CD4-positive, alpha-beta T cell treated with Interleukin-15 for 4 hours (primary cell): ENCODE measurements at regions not wholly inside any gene's neighbourhood (a gene's known extent, or its start where the extent isn't known, plus 50 kb on each side); places are given as distances from the start of the nearest gene placed in this dataset.
"Not testable (repeated sequence)": the region's sequence is repeated elsewhere in the genome, so short reads cannot be mapped to it uniquely, and the experiment has no call there.

Source experiments
- DNase-seq: peaks from one replicate; pipeline ENCODE4 v3.0.0-alpha.2; 2020; ENCODE audit warnings: low spot score

DNA sequence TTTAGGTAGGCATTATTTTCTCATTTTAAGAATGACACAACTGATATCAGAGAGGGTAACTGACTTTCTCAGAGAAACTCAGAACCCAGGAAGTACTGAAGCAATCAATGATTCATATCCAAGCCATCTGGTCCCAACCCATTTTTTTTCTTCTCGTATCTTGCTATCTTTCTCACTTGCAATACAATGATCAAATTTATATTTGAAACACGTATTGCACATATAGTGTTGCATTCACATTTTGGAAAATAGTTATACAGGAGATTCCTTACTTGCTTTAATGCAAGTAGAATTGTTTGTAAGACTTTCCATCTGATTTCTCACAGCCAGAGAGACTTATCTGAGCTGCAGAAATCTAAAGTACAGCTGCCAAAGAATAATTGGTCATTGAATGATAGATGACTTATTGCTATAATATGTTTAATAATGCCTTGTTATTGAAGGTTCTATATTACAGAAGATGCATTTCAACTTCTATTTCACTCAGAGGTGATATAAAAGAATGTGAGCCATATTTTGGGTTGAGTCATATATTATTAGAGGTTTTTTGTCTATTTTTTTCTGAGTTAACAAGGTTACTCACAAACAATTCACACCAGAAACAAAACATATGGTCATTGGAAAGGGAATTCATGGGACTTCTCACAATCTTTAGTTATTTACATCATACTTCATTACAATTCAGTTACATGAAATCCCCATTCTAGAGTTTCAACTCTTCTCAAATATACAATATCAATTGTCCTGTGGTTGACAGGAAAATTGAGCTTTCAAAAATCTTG, 337.5 kb upstream of the CITED2 start:
- DNase-seq = no peak

DNA sequence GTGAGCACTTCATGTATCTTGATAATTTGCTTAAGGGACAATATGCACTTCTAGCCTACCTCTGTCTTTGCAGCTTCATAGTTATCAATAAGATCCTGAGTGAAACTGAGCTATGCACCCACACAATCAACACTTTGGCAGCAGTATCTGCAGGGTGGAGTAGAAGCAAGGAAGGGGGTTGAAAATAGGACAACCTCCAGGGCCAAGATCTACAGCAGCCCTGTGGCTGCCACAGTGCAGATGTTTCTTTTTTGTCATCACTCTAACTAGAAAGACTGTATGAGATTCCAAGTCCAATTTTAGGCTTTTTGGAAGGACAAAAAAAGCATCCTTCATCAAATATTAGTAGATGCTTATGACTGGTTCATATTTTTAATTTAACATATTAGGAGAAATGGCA, 336.1 kb upstream of the CITED2 start:
- no peak for DNase-seq

DNA sequence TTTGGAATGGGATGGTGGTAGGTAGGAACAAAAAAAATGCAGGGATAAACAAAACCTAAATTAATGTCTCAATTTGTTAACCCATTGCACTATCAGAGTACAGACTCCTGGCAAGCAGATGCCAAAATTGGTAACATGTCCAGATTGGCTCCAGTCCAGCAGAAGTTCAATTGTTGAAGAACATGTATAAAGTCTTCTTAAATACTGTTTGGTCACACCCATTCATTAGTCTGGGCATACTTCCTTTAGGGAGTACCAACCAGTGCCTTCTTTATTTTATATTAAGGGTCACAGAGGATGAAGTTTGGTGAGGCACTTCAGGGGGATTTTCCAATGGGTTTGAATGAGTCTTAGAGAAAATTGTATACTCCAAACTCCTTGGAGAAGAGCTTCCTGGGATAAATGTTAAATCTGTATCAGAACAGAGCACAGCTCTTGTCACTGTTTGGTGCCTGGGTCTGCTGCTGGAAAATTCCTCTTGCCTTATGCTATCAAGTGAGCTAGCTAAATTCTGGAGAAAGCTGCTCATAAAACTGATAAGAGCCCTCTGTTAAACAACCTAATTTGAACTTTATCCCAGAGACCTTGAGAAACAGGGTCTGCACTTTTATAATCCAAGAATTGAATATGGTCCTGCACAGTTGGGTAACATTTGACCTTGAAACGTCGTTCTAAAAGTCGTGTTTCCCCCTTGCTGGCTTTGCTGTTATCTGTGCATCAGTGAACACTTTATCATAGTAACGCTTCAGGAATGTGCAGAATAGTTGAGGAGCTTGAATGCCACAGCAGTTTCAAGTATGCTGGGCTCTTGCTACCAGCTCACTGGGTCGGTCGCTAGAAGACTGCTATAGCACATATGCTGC, 334.1 kb upstream of the CITED2 start:
- no peak for DNase-seq

DNA sequence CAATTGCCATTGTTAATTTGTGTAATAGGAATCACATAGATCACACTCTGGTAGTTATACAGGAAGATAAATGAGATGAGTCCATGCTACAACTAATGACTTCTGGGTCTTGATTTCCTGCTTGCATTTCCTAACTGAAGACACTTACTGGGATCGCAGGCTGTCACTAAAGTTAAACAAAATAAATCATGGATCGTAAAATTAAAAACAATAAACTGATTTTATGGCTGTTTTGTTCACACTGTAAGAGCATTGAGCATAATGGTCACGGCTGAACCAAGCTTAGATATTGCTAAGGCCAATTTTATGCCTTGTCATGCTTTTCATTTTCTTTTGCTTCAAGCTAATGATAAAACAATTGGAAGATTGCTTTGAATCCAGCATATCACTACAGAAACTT, 332.5 kb upstream of the CITED2 start:
- no peak for DNase-seq

DNA sequence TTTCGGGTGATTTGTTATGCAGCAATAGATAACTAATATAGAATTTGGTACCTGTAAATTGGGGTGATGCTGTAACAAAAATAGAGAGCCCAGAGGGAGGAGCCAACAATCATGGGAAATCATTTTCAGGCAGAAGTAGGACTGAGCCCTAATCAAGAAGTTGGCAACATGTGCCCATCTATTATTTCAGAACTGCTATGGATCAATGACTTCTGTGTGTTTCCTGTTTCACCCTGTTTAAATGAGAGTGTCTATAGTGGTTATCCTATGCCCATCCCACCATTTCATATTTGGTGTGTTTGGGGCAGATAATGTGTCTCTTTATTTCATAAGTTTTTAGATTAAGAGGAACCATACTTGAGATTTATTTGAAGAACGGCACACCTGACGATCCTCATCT, 330.8 kb upstream of the CITED2 start:
- no peak for DNase-seq

DNA sequence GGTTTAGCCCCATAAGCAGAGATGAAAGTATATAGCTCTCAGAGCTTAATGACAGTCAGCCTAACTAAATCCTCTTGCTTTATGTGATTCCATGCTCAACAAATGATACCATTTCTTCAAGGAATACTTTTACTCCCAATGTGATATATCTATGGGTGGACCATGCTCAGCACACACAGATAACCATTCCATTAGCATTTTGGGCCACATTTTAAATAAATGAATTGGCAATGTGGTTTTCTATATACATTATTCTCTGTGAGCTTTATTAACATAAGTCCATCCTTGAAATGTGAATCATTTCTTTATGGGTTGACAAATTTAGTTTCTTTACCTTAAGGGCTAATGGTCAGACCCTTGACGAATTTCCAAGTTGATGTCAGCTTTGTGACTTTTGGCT, 329.3 kb upstream of the CITED2 start:
- no peak for DNase-seq

DNA sequence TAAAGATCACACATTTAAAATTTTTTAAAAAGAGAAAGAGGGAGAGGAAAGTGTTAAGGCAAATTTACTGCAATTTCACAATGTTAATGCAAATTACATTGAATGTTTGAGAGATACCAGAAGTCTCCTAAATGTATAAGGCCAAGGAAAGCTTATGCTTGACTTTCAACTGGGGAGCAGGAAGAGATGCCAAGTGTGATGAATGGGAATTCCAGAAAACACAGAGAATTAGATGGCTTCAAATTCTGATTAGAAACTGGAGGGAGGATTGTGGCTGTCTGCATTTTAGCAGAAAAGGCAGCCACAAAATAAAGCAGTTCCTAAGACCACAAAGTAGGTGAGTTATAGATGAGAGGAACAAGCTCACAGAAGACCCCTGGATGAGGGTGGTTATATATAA, 328.3 kb upstream of the CITED2 start:
- no peak for DNase-seq

DNA sequence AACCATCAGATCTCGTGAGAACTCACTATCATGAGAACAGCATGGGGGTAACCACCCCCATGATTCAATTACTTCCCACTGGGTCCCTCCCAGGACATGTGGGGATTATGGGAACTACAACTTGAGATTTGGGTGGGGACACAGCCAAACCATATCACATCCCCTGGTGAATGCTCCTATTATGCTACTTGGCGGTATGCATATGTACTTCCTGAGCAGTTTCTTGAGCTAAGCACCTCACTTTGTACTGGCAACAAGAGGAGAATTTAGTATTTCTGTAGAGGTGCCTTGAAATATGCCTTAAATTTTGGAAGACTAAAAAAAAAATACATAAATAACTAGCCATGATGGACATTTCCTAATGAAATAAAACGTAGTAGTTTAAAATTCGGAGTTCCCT, 327.2 kb upstream of the CITED2 start:
- DNase-seq = no peak

DNA sequence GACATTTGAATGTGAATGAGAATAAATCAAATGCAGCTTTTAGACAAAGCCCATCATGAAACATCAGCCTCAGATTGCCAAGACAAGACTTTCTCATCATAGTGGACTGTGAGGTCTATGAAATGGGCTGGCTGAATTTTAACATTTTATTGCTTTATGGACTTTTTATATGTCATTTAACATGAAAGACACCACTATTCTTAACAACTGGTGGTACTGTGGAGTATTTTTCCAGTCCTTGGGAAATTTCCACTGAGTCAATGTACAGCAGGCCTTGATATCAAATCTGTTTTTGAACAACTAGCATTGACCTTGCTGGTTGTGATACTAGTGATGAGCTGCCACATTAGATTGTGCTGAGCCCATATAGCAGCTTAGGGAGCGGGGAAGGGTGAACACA, 326.6 kb upstream of the CITED2 start:
- no peak for DNase-seq

DNA sequence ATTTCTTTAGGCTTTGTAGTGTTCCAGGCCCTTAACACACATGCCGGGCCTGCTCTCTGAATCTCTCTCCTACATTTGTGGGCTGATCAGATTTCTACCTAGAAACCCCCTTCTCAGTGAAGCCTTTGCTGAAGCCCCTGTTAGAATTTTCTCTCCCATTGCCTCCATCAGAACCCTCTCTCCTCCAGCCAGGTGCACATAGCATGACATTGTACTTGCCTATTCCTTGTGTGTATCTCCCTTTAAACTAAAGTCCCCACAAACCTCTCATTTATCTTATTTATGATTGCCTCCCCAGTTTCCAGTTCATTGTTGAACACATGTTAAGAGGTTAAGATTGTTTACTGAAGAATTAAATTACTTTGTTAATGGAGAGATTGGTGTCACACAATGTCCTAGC, 325.5 kb upstream of the CITED2 start:
- no peak for DNase-seq

DNA sequence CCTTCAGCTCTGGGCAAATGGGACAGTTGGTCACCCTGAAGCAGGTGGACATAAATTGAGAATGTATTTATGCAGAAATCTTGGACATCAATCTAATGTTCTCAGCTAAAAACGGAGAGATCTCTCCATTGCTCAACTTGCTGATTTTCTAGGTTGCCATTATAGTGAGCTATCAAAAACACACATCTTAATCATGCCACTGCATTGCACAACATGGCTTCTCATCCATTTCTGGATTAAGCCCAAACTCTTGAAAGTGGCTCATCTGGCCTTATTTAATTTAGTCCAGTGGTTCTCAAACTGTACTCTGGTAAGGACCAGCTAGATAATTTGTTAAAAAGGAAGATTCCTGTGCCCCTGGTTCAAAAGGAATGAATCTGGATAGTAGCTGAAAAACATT, 324.9 kb upstream of the CITED2 start:
- DNase-seq = no peak

DNA sequence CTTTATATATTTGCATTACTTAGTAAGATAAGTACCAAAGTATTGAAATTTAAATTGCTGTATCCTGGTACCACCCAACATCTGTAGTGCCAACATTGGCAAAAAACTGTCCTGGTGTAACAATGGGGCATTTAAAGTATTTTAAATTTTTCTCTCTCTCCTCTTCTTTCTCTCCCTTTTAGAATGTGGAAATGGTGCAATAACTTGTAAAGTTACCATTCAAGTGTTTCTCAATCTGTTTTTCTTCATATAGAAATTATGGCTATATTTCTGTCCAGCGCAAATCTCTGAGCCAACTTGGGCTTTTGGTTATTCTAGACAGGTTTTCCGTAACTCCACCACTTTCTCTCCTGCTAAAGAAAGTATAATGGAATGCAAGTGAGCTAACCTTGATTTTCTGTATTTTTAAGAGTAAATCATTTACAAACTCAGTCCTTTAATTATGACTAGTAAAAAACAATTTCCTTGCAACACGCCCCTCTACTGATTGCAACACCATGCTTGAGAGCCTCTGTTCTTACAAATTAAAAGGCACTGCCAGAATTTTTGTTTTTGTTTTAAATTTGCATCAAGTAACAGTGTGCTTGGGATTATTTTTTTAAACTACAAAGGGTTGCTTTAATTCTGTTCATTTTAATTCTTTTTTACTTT, 324.2 kb upstream of the CITED2 start:
- no peak for DNase-seq

DNA sequence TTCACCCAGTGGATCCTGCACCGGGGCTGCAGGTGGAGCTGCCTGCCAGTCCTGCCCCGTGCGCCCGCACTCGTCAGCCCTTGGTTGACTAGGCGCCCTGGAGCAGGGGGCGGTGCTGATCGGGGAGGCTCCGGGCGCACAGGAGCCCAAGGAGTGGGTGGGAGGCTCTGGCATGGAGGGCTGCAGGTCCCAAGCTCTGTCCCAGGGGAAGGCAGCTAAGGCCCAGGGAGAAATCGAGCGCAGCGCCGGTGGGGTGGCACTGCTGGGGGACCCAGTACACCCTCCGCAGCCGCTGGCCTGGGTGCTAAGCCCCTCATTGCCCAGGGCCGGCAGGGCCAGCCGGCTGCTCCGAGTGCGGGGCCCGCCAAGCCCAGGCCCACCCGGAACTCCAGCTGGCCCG, 323.4 kb upstream of the CITED2 start:
- not testable (repeated sequence) for DNase-seq

DNA sequence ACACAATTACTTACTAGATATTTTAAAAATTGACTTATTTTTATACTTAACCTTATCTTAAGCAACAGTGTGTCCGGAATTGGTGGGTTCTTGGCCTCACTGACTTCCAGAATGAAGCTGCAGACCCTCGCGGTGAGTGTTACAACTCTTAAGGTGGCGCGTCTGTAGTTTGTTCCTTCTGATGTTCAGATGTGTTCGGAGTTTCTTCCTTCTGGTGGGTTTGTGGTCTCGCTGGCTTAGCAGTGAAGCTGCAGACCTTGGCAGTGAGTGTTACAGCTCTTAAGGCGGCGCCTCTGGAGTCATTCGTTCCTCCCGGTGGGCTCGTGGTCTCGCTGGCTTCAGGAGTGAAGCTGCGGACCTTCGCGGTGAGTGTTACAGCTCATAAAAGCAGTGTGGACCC, 322.5 kb upstream of the CITED2 start:
- DNase-seq = not testable (repeated sequence)

DNA sequence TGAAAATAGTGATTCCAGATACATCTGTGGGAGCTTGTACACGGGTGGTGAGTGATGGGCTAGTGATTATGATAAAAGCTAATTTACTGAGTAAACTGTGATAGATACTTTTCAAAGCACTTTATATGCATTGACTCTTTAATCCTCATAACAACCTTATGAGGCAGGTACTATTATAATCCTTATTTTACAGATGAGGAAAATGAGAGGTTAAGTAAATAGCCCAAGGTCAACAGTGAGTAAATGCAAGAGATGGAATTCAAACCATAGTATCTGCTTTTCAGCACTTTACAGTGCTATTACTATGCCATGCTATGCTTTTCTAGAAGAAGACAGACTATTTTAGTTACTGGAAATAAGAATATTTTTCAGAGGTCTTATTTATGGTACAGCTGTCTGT, 320.9 kb upstream of the CITED2 start:
- DNase-seq = no peak

DNA sequence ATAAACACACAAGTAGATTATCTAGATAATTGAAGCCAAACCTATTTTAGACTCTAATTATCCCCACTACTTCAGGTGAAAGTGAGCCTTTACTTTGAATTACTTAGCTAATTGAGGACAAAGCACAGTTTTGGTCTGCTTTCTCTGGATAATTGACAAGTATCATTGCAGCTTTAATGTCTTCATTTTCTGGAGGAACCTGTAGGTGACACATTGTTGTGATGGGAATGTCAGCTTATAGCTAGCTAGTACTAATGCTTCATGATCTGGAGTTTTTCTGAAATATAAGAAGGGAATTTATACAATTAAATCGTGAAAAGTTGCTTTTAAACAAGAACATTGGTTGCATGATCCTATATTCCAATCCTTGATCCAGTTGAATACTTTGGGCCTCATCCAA, 319.3 kb upstream of the CITED2 start:
- no peak for DNase-seq

DNA sequence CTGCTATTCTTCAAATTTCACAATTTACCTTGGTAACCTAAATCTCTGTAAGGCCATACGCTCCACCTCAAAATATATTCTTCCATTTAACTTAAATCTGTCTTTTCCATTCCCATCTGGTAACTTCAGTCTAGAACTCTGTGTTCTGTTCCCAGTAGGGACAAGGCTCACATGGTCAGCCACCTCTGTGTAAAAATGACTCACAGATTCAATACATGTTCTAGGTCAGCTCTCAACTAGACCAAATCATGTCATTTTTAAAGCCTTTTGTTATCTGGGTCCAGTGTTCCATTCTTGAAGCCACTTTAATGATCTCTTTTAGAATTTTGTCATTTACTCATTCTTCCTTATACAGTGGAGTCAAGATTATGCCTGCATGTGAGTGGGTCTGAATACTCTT, 315.6 kb upstream of the CITED2 start:
- no peak for DNase-seq

DNA sequence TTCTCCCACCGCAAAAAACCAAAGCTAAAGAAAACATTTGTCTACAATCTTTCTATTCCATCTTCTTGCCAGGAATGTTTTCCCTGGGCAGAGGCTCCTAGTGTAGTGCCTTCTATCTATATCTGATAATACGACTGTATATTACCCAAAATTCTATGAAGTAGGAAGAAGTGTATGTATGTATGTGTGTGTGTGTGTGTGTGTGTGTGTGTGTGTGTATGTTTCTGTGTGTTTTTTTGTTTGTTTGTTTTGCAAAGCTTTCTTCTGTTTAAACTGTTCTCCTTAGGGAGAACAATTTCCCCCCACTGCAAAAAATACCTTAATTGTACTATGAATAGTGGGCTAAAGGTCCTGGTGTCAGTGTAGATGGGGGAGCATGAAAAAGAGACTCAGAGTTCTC, 312.6 kb upstream of the CITED2 start:
- no peak for DNase-seq

DNA sequence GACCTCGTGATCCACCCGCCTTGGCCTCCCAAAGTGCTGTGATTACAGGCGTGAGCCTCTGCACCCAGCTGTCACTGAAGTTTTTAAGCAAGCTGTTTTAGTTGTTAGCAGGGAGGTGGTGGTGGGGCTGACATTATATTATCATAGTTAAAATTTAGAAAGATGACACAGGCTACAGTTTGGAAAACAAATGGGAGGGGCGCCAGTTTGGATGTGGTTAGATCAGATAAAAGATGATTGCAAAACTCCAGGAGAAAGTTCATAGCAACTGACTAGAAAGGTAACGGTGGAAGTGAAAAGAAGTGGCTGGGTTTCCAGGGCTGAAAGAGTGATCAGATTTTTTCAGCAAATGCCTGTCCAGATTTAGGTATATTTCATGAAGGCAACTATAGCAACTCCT, 311.9 kb upstream of the CITED2 start:
- no peak for DNase-seq

DNA sequence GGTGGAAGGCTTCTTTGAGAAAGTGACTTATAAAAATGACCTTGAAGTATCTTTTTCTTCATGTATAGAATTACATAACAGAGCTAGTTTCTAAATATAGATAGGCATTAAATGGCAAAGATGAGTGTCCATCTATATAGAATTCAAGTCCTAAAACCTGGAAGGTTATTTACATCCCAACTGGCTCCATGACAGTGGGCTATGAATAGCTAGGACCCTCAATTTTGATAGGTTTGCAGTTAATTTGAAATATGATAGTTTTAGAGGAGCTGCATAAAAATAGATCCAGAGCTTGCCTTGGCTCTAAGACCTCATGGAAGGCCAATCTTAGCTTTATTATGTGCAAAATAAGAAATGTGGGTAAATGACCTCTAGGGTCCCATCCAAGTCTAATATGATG, 310.6 kb upstream of the CITED2 start:
- no peak for DNase-seq

DNA sequence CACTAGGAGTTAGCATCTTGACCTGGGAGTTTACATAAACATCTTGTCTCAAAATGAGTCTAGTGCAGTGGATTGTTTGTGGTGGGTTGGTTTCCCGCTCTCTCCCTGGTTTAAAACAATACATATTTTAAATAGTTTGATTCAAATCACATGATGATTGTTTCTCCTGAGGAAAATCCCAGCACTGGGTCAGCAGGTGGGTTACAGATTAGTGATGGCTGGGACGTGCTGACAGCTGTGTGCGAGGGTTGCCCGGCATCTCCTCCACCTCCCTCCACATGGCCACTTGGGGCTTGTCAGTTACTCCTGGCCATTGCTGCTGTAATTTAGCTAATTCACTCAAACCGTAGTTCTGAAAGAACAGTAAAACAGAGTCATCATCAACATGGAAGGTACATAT, 306.4 kb upstream of the CITED2 start:
- DNase-seq = no peak

DNA sequence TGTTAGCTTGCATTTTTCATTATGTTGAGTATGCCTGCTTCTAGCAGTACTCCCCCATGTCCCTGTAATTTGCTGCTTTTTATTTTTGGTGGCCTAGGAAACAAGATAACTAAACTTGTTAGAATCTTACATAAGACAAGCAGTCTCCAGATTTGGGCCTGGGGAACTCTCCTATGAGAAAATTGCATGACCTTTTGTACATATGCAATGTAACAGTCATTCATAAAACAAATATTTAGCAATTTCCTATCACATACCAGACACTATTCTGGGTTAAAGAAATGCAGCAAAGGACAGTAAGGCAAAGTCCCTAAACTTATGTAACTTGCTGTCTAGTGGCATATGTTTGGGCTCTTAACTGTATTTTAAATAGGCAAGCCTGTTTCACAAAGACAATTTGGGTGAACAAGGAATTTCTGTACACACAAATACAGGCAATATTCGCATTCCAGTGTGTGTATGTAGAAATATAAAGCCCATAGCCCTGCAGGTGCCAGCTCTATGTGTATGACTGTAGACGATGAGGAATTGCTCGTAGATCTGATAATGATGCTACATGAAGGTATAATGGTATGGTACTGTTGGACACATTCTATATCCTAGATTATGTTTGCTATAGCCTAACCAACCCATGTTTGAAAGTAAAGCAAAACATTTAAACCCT, 305.2 kb upstream of the CITED2 start:
- DNase-seq = no peak

DNA sequence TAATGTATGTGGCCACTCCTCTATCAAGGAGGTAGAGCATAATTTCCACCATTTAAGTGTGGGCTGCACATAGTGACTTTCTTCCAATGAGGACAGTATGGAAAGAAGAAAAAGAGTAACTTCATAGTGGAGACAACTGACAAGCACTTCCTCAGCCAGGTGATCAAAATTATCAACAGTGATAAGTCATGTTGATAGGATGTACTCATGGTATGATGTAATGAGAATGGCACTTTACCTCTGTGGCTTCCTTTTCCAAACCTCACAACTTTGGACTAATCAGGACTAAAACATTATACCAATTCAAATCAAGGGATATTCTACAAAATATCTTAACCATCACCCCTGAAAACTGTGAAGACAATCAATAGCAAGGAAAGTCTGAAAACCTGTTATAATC, 302.3 kb upstream of the CITED2 start:
- no peak for DNase-seq
